ENCODE measurements at regions not wholly inside any gene's neighbourhood (a gene's known extent, or its start where the extent isn't known, plus 50 kb on each side); places are given as distances from the start of the nearest gene placed in this dataset.

- H3K4me3 ChIP-seq (ENCODE audit: low read depth, low read length), result no peak overlapping the region
- no peaks in the 10 kb centered on the region for H3K27me3 ChIP-seq (ENCODE audit: control insufficient read depth, insufficient read depth, low read length)
- DNase-seq (ENCODE audit: low read depth) (no peak), FAIRE-seq (no peak)
- TF ChIP-seq, protein P1, sequence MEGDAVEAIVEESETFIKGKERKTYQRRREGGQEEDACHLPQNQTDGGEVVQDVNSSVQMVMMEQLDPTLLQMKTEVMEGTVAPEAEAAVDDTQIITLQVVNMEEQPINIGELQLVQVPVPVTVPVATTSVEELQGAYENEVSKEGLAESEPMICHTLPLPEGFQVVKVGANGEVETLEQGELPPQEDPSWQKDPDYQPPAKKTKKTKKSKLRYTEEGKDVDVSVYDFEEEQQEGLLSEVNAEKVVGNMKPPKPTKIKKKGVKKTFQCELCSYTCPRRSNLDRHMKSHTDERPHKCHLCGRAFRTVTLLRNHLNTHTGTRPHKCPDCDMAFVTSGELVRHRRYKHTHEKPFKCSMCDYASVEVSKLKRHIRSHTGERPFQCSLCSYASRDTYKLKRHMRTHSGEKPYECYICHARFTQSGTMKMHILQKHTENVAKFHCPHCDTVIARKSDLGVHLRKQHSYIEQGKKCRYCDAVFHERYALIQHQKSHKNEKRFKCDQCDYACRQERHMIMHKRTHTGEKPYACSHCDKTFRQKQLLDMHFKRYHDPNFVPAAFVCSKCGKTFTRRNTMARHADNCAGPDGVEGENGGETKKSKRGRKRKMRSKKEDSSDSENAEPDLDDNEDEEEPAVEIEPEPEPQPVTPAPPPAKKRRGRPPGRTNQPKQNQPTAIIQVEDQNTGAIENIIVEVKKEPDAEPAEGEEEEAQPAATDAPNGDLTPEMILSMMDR (IDR thresholded peaks at IDR 0.05; ENCODE audit: insufficient read depth, low read length, severe bottlenecking), result no peak
- no peaks in the 10 kb centered on the region for H3K36me3 ChIP-seq (ENCODE audit: control insufficient read depth, insufficient read depth, low read length)
Observed at GRCh38 chr4:42342459-42342858, 54.8 kb upstream of the SHISA3 start.

GRCh38 chr4:42344309-42344708 lies 53.0 kb upstream of the SHISA3 start:
- no peak overlapping the region for H3K4me3 ChIP-seq (ENCODE audit: low read depth, low read length)
- DNase-seq (ENCODE audit: low read depth) (no peak), FAIRE-seq (no peak)
- no peaks in the 10 kb centered on the region for H3K27me3 ChIP-seq (ENCODE audit: control insufficient read depth, insufficient read depth, low read length)
- no peaks in the 10 kb centered on the region for H3K36me3 ChIP-seq (ENCODE audit: control insufficient read depth, insufficient read depth, low read length)
- TF ChIP-seq, protein P1 (IDR thresholded peaks at IDR 0.05; ENCODE audit: insufficient read depth, low read length, severe bottlenecking), result no peak

DNA sequence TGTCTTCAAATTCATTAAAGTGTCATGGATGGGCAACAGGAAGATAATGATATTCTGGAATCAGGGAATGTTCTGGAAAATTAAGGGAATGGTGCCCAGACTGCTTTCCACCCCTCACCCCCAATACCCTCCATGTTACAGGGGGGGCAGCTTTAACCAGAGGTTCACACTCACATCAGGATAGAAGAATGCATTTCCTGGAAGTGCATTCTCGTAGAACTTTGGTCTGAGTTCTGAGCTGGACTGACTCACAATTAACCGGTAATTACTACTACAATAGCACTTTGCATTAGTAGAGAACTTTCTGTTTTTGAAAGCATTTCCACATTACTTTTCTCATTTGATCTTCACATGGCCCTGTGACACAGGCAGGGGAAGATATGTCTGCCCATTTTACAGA lies 52.5 kb upstream of the SHISA3 start:
- no peak for DNase-seq (ENCODE audit: low read depth)
- Histone ChIP-seq H3K4me3 (ENCODE audit: low read depth, low read length) (no peak overlapping the region), H3K36me3 (ENCODE audit: control insufficient read depth, insufficient read depth, low read length) (no peaks in the 10 kb centered on the region), H3K27me3 (ENCODE audit: control insufficient read depth, insufficient read depth, low read length) (no peaks in the 10 kb centered on the region)
- TF ChIP-seq, protein P1 (IDR thresholded peaks at IDR 0.05; ENCODE audit: insufficient read depth, low read length, severe bottlenecking), result no peak
- FAIRE-seq, result no peak

DNA sequence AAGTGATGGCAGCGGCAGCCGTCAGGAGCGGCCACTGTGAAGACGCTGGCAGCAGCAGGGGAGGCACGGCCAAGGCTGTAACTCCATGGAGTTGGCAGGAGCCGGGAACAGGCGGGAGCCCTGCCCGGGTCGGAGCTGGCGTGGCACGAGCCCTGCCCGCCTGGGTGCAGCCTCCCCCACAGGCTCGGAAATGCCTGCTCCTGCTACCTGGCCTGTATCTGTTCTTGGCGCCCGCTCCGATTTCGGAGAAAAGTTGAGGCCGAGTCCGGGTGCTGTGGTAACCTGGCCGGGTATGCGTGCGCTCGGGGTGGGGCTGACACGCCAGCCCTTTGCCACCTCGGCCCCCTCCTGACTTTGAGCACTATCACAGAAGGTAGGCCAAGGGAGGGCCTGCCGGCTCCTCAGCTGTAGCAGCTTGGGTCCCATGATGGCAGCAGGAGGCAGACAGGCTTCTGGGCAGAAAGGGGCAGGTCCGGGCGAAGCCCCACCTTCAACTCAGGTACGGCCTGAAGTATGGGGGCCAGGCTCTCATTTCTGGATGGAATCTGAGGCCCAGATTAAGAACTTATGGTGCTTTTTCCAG lies 51.2 kb upstream of the SHISA3 start:
- Histone ChIP-seq H3K36me3 (ENCODE audit: control insufficient read depth, insufficient read depth, low read length) (no peaks in the 10 kb centered on the region), H3K4me3 (ENCODE audit: low read depth, low read length) (no peak overlapping the region), H3K27me3 (ENCODE audit: control insufficient read depth, insufficient read depth, low read length) (no peaks in the 10 kb centered on the region)
- FAIRE-seq (no peak), DNase-seq (ENCODE audit: low read depth) (no peak)
- TF ChIP-seq, protein P1 (IDR thresholded peaks at IDR 0.05; ENCODE audit: insufficient read depth, low read length, severe bottlenecking), result no peak

DNA sequence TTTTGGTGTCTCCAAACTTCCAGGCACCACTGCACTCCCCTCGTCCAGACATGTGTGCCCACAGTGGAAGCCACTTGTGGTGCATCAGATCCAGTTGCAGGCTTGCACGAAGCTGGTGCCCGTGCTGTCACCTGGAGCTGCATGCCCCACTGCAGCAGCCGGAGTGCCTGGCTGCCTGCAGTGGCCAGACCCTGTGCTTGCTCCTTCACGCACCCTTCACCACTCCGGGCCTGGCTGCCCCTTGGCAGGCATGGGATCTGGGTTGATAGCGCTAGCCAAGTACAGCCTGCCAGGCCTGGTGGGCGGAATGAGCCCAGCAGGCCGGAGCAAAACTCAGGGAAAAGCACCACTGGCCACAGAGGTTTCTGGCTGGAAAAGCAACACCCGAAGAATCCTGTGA lies 50.2 kb upstream of the SHISA3 start:
- Histone ChIP-seq H3K4me3 (ENCODE audit: low read depth, low read length) (no peak overlapping the region), H3K36me3 (ENCODE audit: control insufficient read depth, insufficient read depth, low read length) (no peaks in the 10 kb centered on the region), H3K27me3 (ENCODE audit: control insufficient read depth, insufficient read depth, low read length) (no peaks in the 10 kb centered on the region)
- FAIRE-seq (no peak), DNase-seq (ENCODE audit: low read depth) (no peak)
- TF ChIP-seq, protein P1 (IDR thresholded peaks at IDR 0.05; ENCODE audit: insufficient read depth, low read length, severe bottlenecking), result no peak
